ENCODE measurements at regions not wholly inside any gene's neighbourhood (a gene's known extent, or its start where the extent isn't known, plus 50 kb on each side); places are given as distances from the start of the nearest gene placed in this dataset.
"Not testable (repeated sequence)": the region's sequence is repeated elsewhere in the genome, so short reads cannot be mapped to it uniquely, and the experiment has no call there.

DNA sequence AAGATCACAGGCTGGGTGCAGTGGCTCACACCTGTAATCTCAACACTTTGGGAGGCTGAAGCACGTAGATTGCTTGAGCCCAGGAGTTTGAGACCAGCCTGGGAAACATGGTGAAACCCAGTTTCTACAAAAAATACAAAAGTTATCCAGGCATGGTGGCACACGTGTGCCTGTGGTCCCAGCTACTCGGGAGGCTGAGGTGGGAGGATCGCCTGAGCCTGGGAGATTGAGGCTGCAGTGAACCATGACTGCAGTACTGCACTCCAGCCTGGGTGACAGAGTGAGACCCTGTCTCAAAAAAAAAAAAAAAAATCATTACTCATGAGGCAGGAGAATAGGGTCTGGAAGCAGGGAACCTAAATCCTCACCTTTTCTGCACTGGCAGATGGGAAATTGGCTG, 79.1 kb upstream of the CLDN5 start:
- DNase-seq = not testable (repeated sequence)

- no peak for DNase-seq
These were observed 79.6 kb upstream of the CLDN5 start for GRCh38 chr22:19603767-19604166.

DNA sequence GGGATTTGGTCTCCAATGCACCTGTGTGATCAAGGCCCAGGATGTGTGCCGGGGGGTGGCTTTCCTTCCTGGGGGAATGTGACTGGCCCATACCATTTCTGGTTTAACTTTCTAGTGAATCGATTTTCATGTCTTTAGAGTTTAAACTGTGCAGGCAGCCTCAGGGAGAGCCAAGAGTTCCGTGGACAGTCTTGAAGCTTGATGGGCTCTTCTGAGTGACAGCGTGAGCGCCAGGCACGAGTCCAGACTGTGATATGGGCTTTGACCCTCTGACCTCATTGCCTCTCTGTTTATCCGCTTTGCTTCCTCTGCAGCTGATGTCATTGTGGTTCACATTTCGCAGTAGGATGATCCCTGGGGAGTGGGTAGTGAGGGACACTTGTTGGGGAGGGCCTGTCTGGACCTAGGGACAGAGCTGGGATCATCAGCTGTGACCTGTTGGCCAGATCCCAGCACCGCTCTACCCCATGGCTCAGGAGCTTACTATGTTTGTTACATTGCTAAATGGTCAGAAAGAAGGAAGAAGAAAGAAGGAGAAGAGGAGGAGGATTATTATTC, 80.6 kb upstream of the CLDN5 start:
- no peak for DNase-seq

DNA sequence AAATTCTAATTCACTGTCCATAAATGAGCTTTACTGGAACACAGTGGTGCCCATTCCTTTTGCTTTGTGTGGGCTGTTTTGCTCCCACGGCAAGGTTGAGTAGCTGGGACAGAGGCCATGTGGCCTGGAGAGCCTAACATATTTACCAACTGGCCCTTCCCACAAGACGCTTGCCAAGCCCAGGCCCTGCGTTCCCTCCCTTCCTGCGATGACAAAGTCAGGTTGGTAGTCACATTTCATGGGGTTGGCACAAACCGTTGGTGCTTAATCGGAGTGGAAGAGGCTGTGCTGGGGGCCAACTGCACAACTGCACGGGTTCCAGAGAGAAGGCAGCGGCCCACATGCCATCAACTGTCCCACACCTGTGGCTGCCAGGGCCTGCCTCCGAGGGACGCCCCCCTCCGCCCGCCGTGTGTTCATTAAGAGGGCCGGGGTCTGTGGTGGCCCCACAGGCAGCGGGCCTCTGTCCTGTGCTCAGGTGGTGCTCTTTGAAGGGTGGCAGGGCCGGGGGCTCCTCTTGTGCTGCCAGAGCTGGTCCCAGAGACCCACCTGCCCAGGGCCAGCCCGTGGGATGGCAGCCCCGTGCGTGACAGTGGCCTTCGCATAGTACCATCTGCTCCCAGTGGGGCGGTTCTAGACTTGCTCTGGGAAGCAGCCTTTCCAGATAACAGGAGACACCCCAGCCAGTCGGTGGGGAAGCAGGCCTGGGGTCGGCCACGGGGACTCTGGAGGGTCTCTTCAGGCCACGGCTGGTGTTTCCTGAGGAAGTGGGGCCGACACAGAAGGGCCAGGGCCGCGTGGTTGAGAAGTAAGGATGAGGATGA, 81.5 kb upstream of the CLDN5 start:
- peak in 1 of 2 experiments; percentile 20 for DNase-seq

- DNase-seq = no peak
These were observed 82.4 kb upstream of the CLDN5 start for GRCh38 chr22:19606332-19607191.

DNA sequence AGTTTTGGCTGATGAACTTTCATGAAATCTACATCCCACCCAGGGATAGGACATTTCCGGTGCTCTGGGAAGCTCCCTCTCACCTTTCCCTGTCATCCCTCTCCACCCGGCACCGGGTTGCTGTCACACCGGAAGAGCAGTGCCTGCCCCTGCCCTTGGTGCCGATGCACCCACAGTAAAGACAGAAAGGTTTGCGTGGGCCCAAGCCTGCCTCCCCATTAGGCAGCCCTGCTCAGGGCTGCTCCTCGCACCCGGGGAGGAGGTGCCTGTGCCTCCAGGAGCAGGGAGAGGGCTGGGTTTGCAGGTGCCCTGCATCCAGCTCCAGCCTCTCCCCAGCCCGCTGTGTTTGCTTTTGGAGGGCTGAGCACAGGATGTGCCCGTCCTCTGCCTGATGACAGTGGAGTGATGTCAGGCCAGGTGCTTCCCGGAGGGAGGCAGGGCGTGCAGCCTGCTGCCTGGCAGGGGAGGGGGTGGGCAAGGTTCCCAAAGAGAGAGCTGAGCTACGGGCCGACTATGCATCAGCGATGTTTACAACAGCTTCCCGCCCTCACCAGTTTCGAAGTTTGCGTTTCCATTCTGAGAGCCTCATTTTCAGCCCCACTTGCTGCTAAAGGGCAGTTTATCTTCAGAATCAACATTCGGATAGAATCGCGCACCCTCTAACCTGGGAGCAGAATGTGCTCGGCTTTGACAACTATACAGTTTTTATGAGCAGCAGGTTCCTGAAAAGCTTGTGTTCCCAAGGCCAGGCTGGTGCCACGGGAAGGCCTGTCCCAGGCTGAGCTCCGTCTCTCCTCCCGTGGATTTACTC, 83.2 kb upstream of the CLDN5 start:
- DNase-seq = no peak

GRCh38 chr22:19608003-19608690, 83.9 kb upstream of the CLDN5 start:
- DNase-seq = no peak

GRCh38 chr22:19609753-19610152, 85.5 kb upstream of the CLDN5 start:
- not testable (repeated sequence) for DNase-seq

GRCh38 chr22:19610518-19611253, 86.5 kb upstream of the CLDN5 start:
- no peak for DNase-seq

DNA sequence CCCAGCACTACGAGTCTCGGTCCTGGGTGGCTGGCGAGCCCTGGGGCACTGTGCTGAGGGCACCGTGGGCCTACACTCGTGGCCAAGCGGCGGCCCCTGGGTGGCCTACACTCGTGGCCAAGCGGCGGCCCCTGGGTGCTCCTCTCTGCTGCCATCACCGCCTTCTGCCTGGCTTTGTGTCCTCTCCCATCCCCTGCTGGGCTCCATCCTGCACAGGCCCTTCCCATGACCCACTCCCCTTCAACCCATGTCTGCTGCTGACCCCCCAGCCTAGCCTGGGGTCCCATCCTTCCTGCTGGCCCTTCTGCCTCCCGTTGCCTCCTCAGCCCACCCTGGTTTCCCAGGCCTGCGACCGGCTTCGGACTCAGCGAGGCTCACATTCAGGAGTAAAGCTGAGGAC, 87.4 kb upstream of the CLDN5 start:
- no peak for DNase-seq

GRCh38 chr22:19612866-19613572, 88.8 kb upstream of the CLDN5 start:
- DNase-seq = no peak

DNA sequence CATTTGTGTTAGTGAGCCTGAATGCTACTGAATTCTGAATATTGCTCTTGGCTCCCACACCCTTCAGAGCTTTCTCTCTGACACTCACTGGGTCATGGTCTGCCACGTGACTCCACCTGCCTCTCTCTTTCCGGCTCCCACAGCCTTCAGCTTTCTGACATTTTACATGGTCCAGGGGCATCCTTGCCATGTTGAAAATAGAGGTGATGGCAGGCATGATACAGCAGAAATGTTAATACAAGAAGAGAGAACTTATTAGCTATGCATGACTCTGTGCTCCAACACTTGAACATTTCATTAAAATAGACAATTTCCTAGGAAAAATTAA, 90.3 kb upstream of the CLDN5 start:
- no peak for DNase-seq

GRCh38 chr22:19615001-19615461, 90.8 kb upstream of the CLDN5 start:
- DNase-seq = no peak

GRCh38 chr22:19615867-19616581, 91.8 kb upstream of the CLDN5 start:
- no peak for DNase-seq

- DNase-seq = no peak
These were observed 94.9 kb upstream of the SEPTIN5 start for GRCh38 chr22:19619144-19620009.

GRCh38 chr22:19620742-19621371, 93.4 kb upstream of the SEPTIN5 start:
- DNase-seq = no peak

GRCh38 chr22:19621373-19622060, 92.8 kb upstream of the SEPTIN5 start:
- no peak for DNase-seq

DNA sequence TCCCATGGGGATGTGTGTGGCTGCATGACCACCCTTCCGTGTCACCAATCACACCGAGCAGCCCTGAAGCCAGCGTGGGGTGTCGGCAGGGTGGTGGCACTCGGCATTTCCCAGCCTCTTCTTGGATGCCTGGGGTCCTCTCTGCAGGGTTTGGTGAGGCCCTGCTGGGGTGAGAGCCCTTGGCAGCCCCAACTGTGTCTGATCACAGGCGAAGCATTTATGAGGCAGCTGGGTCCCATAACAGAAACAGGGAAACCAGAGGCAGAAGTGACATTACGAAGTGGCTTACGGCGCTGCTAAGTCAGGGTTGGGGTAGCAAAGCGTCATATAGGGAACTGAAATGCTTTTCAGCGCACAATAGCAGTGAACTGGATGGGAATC, 92.3 kb upstream of the SEPTIN5 start:
- DNase-seq = no peak

Data from NCI-H446 (cell line).